ENCODE measurements at regions not wholly inside any gene's neighbourhood (a gene's known extent, or its start where the extent isn't known, plus 50 kb on each side); places are given as distances from the start of the nearest gene placed in this dataset.

DNA sequence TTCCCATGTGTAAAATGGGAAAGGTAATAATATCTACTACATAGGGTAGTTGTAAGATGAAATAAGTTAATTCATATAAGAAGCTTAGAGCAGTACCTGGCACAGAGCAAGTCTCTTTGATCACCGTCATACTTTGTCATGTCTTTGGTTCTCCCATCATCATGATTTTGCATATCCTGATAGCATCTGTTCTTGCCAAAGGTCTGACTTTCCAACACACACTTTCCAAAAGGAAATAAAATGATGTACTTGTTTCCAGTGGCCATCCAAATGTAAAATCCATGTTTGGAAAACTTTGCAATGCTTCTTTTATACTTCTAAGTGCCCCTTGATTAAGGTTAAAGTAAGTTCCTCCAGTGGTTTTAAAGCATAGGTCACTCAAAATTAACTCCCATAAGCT lies 266.9 kb upstream of the PTGER4 start:
- no peak for DNase-seq

DNA sequence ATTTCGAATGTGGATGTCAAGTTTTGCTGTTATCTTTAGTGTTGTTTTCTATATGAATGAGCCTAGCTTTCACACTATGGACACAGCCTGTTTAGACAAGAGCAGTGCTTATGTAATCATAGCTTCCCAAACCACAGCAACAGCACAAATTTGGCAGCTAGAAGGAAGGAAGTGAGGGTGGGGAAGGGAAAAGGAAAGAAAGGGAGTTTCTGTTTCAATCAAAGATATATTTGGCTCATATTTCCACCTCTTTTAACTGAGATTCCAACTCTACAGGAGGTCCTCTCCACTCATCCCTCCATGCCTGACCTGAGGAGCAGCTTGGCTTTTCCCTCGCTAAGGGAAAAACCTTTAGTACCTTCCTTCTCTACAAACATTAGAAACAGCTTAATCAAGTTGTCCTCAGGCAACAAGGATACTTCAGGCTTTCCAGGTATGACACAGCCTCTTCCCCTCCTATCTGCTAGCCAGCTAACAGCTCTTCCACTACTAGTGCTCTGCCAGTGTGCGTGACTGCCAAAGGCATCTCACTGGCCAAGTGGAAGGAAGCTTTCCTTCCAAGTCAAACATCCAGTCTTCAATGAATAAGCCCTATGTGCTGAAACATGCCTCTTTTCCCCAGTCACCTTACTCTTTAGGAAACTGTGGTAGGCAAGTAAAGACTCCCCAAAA lies 268.6 kb upstream of the PTGER4 start:
- DNase-seq = no peak

DNA sequence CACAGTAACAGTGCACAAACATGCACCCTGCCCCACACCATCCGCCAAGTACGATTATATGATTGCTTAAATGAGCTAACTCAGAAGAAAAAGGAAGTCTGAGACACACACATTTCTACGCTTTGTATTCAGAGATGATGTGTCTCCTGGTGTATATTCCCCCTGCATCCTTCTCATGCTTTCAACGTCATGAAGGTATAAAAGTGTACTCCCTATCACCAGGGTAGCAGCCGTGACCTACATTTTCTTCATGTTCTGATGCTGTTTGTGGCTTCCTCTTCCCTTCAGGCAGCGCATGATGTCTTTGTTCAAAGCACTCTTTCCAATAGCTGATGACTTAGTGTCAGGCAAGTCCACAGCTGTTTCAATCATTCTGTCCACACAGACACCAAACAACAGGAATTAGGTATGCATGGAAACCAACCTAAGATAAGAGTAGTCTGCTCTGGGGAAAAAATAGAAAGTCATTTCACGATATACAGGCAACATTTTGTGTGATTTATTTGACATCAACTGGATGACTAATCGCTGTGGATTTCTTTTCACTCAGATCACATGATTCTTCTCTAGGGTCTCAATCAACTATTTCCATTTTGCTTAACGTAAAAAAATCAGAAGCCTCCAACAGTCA lies 269.4 kb upstream of the PTGER4 start:
- peak; percentile 44 for DNase-seq

DNA sequence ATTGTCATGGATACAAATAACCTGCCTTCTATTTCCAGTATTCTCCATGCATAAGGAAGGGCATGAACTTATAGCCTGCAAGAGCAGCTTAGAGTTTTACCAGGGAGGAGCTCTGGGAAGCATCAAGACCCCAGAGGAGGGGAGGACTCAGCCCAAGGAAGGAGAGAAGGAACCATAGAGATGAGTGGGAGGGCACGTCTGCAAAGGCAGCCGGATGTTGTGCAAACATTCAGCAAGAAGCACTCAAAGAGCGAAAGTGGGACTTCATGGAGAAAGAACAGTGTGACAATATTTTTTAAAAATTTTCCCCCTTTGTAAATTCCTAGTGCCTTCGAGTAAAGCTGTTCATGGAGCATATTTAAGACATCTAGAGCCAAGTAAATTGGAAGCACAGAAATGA lies 270.1 kb upstream of the PTGER4 start:
- DNase-seq = no peak

DNA sequence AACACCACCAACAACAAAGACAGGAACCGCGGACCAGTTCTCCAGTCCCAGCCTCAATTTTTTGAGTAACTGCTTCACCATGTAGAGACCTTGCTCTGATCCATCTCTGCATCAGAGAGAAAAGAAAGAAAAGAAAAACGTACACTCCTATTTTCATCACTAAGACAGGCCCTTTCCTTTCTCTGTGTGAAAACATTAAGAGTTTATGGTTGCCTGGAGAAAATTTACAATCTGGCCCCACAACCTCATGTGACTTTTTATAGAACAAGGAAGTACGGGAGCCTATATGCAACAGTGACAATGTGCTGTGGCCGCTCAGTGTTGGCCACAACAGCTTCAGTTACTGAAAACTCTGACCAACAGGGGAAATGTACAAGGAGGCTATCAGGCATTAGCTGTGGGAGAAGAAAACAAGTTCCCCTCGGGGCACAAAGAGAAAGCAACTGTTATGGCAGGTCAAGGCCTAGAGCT lies 272.9 kb upstream of the PTGER4 start:
- peak; percentile 69 for DNase-seq

DNA sequence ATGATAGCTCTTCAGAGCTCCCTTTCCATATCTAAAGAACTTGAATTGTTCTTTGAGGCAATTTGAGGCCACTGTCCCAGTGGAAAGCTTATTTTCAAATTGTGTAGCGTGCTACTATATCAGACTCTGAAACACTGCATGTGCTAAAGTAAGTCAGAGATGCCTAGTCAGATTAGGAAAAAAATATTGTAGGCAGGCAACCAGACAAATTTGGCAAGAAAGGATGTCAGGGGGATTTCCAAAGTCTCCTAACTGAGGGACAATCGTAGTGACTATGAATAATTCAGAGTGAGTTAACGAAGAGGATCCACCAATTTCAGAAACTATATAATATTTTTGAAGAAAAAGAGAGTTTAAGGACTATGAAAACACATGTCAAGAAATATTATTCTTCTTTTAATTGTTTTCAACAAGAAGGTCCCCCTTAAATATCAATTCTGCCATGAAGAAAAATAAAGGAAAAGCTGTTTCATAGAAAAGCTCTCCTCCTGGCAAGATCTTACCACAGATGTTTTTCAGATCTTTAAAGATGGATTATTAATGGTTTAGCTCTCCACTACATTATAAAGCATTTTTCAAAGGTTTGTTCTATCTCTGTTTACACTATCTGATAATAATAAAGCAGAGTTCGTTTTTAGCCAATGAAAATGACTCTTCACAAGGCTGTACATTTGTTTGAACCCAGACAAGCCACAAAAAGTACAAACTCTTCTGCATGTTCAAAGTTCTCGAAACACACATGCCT lies 273.5 kb upstream of the PTGER4 start:
- no peak for DNase-seq

DNA sequence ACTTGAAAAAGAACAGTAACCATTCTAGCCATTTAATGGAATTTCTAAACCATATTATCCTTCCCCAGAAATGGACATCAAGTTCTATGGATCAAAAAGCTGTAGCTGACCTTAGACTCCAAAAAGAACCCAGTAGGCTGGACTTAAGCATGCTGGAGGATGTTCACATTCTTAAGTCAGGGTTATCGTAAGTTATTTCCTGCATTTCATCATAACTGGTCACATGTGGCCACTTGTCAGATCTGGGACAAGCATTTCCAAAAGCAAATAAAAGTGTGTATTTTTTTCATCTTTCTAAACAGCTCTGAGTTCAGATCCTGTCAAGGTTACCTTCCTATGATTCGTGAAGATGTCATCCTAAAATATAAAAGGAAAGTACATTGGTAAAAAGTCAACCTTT lies 274.5 kb upstream of the PTGER4 start:
- no peak for DNase-seq

DNA sequence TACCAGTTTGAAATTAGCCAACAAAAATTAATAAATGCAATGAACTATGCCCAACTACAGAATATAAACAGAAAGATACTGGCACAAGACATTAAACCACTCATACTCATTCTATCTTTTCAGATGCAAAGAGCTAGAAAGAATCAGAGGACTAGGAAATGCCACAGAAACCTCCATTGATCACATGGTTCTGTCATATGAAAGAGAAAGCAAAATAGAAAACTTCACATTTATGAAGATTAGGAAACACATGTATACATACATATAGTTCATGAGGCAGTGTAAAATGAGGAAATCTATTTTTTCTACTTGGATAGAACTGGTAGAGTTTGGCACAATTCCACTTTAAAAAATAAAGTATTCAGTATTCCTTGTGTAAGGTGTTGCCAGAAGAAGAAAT lies 275.1 kb upstream of the PTGER4 start:
- no peak for DNase-seq

DNA sequence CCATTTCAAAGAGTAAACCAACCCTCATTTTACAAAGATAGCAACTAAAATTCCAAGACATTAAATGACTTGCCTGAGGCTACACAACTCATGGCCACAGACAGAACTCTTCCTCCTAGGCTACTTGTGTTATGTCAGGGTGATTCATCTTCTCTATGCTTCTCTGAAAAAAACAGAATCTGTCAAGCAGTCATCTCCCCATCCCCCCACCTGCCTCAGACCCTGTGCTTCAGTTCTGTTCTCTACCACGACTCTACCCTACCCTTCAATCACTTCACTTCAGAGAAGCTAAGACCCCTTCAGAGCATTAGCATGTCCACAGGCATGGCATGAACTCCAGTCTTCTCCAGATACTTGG lies 277.7 kb upstream of the PTGER4 start:
- no peak for DNase-seq

DNA sequence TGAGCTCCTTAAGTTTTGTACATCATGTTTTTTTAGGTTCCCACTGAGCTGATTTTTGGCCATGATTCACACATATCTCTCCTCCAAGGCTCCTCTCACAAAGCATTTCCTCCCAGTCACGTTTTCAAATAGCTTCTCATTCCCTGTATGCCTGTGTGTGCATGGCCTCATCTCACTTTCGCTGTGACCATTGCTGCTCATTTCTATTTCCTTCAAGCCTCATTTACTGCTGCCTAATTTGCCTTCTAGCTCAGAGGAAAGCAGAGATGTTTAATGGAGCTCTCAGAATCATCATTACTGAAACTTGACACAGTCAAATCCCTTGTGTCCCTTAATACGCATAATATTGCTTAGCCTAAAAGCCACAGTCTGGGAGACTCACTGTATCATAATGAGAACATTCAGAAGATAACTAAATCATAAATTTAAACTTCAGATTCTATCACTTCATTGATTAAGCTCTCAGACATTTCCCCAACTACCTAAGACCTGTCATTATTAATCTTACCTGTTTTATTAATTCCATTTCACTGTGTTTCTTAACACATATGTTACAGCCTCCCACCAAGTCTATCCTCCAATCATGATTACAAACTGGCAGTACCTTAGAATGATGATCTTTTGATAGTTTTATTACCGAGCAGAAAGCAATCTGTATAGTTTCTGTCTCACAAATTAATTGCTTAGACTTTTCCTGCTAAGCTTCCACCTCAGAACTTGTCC lies 278.3 kb upstream of the PTGER4 start:
- DNase-seq = no peak

DNA sequence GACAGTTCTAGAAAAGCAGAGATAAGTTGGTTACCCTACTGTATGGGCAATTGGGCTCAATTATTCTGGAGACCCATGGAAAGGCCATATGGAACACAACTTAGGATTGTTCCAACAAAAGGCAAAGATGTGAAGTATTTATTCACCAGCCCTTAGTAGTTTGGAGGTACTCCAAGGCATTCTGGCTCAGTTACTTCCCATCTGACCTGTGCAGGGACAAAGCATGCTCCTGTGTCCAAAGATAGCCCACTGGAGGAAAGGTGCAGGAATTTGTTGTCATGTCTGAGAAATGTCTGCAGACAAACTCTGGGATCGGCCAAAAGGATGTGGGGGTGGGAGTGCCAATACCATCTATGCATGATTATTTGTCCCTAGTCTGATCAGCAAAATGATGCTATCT lies 279.5 kb upstream of the PTGER4 start:
- no peak for DNase-seq

DNA sequence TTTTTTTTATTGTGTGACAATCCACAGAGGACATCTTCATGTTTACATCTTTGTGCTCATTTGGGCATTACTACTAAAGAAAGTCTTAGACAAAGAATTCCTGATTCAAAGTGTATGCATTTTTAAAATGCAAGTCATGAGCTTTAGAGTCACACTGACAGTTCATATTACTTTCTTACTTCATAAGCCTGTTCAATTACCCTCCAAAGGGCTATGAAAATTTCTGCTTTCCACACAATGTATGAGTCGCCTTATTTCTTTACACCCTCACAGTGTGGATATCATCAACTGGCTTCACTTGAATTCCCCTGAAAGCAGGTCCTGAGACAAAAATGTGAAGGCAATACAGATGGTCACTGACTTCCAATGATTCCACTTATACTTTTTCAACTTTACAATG lies 280.4 kb upstream of the PTGER4 start:
- no peak for DNase-seq

DNA sequence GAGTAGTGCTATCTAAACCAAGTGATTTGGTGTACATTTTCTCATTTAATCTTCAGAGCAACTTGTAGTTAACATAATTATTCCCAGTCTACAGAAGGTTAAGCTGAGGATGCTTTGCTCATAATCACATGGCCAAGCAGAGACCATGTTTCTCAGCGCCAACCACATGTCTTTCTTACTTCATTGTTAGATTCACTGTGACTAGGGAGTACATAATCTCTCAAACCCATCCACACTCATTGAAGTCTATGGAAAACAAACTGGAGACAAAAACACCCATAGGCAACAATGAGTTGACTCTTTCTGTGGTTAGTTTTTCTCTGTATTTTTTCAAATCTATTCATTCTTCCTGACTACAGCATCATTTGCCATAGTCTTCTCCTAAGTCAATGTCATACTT lies 281.7 kb upstream of the PTGER4 start:
- no peak for DNase-seq

DNA sequence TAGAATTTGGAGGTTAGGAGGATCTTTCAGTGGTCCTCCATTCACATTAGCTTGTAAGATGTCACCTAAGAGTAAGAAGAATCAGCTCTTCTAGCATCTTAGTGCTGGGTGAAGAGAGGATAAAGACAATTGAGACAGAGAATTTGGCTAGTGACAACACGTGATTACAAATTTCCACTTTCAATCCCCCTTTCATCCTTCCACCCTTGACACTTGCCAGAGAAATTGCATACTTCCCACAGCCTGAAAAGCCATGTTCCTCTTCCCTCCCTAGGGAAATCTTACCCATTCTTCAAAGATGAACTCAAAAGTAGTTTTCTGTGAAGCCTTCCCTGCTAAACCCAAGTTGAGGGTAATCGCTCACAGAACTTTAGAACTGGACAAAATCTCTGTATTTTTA lies 282.6 kb upstream of the PTGER4 start:
- no peak for DNase-seq

DNA sequence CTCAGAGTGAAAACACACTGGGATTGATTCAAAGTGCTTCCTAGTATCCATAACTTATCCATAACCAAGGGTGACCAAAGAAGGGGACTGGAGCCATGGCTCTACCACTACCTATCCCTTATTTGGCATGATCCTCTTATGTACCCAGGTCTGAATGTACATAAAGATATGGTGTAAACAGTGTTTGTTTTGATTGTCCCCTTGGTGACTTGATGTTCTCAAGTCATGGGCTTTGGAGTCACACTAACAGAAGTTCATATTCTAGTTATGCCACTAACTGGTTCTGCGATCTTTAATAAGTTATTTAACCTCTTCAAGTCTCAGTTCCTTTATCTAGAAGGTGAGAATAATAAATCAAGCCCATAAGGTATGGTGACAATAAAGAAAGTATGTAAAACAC lies 283.4 kb upstream of the PTGER4 start:
- no peak for DNase-seq

DNA sequence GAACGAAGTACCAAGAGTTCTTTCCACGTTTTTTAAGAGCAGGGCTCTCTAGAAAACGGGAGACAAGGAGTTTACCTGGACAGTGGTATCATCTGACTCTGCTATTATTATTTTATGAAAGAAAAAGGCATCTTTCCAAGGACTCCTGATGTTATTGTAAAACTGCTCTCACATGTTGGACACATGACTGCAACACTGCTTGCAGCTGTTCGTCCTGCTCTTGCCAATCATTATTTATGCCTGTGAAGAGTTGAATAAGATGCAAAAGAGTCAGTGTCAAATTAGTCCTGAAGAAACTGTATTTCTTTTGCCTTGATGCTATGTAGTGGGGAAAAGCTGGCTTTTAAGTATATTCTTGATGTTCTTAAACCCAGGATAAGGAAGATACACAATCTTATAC lies 284.5 kb upstream of the PTGER4 start:
- DNase-seq = no peak

DNA sequence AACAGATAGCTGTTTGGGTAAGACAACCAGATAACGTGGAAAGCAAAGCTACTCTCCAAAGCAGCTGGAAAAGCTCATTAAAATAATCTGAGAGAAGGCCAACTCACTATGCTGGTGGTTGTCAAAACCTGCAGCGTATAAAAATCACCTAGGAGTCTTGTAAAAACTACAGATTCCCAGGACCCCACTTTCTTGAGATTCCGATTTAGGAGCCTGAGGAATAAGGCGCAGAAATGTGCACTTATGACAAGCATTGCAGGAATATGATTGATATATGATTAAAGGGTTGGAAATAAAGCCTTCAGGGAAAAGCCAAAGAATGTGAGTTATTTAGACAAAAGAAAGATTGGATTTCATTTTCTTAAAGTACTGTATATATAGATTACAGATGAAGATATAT lies 285.0 kb upstream of the PTGER4 start:
- no peak for DNase-seq

DNA sequence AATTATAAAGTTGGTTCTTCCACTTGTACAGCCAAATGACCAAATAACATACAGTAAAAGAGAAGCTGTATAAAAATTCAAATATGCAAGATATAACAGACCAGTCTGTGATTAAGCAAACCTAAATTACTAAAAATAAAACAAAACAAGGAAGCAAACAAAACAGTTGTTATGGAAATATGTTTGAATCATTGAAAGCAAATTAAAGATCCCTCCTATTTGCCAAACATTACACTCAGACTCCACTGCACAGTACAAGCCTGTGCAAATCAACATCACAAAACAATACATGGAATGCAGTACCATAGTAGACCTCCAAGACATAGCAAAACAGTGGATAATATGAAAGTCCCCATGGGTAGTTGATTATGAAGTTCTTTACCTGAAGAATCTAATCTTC lies 288.1 kb upstream of the PTGER4 start:
- no peak for DNase-seq

DNA sequence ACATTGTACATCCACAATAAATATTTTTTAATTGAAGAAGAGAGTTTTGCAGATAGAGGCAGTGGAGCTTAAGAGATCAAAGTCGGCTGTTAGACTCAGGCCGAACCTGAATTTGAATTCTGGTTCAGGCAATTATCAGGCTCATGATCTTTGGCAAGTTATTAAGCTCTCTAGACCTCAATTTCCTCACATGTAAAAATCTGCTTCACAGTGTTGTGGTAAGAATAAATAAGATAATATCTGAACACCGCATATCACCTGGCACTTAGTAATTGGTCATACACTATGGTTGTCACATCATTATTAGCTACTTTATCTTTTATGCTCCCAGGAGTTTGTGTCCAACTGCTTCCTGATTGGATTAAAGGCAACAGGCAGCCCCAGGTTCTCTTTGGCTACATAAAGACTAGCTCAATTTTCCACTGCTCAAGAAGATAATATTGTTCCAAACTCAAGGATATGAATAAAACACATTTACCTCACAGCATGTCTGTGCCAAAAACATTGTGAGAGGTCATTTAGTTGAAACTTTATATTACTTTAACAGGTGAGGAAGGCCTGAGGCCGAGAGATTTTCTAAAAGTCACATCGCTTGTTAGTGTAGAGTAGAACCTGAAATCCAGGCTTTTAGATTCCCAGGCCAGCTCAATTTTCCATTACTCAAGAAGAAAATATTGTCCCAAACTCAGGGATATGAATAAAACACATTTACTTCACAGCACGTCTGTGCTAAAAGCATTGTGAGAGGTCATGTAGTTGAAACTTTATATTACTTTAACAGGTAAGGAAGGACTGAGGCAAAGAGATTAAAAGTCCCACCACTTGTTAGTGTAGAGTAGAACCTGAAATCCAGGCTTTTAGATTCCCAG lies 289.2 kb upstream of the PTGER4 start:
- DNase-seq = no peak

DNA sequence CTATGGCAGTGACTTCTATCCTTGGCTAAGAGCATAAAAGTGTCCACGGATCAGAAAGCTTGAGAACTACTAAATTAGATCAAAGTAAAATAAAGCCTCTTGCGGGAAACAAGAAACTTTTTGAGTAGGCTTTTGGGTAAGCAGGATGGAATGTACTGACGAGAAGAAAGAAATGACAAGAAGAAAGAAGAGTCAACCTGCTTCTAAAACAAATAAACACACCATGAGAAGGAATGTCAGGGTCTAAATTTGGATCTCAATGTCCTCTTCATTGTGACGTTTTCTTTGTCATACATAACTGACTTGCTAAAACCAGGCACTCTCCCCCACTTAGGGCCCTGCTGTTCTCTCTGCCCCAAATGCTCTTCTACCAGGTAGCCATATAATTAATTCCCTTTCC lies 290.1 kb upstream of the PTGER4 start:
- no peak for DNase-seq

DNA sequence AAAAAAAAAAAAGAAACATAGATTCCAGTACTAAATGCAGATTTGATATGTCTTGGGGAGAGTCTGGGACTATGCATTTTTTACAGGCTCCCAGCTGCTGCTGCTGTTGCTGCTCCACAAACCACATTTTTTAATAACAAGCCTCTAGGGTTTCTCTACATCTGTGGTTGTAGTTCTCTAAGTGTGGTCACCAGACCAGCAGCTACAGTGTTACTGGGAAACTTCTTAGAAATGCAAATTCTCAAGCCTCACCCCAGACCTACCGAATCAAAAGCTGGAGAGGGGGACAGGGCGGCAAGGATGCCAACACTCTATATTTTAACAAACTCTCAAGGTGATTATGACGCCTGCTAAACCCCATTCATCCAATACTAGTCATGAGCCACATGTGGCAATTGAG lies 293.4 kb upstream of the PTGER4 start:
- DNase-seq = peak; percentile 36

DNA sequence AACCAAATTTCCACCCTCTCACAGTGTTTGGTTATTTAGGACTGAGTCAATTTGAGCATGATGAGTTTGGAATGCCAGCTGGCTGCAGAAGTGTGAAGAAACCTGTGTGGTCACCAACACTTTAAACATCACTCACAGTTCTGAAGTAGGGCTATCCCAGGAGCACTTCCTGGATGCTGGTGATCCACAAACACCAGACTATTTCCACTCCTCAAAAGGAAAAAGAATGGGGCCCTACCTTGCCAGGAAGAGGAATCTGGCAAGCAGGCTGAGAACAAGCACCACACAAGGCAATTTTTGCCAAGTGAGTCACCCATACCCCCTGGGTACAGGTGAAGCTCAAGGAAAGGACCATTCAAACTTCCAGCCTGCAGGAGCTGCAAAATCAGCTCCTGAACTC lies 294.2 kb upstream of the PTGER4 start:
- DNase-seq = no peak

Data from KG1 (cell line).